Nephron progenitor cell (in vitro differentiated cells): ENCODE measurements at regions not wholly inside any gene's neighbourhood (a gene's known extent, or its start where the extent isn't known, plus 50 kb on each side); places are given as distances from the start of the nearest gene placed in this dataset.

ENCODE experiments used
- DNase-seq: peaks from one replicate; pipeline ENCODE4 v3.0.0; 2021
- H3K27ac Mint-ChIP-seq: 2 replicates; pipeline ENCODE4 v1.8.0; 2021; ENCODE audit warnings: mild to moderate bottlenecking, moderate library complexity, mixed read lengths
- H3K27me3 Mint-ChIP-seq: 2 replicates; pipeline ENCODE4 v1.8.0; 2021; ENCODE audit warnings: mild to moderate bottlenecking, low read depth, mixed read lengths; ENCODE audit not compliant: poor library complexity
- H3K36me3 Mint-ChIP-seq: 2 replicates; pipeline ENCODE4 v1.8.0; 2021; ENCODE audit warnings: low read depth, mixed read lengths
- H3K4me1 Mint-ChIP-seq: 2 replicates; pipeline ENCODE4 v1.8.0; 2021; ENCODE audit warnings: mixed read lengths
- H3K4me3 Mint-ChIP-seq: 2 replicates; pipeline ENCODE4 v1.8.0; 2021; ENCODE audit warnings: mild to moderate bottlenecking, moderate library complexity, mixed read lengths
- H3K9me3 Mint-ChIP-seq: 2 replicates; pipeline ENCODE4 v1.8.0; 2021; ENCODE audit warnings: mild to moderate bottlenecking, moderate library complexity, mixed read lengths
- TF ChIP-seq, protein P1 (sequence below): fragments of 200-600 bp; sonication (generic); IDR thresholded peaks from 2 replicates; pipeline ENCODE4 v1.5.0; 2021; ENCODE audit warnings: antibody characterized with exemption

DNA sequence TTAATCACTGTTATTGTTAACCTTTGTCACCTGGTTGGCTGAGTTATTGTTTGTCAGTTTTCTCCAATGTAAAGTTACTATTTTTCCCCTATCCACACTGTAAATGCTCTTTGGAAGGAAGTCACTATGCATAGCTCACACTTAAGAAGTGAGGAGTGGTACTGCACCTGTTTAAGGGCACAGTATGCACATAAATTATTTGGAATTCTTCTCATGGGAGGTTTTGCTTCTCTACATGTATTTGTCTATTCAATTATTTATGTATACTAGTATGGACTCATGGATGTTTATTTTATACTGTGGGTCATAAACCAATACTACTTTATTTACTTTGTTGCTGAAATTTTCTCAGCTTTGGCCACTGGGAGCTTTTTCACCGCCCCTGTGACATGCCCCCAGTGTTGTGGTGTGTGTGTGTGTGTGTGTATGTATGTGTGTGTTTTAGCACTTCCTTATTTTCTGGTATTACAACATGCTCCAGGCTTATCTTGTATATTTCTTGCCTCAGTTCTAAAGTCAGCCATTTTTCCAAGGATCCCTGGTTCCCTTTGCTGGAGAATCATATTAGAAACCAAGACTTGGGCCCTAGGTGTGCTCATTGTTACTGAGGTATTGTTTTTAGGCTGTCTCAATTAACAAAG, 290.5 kb downstream of the KBTBD8 start:
- Mint-ChIP-seq H3K27ac (no peak overlapping the region), H3K27me3 (peaks cover 3% of the 10 kb centered on the region), H3K9me3 (no peaks in the 10 kb centered on the region), H3K4me1 (peaks cover 6% of the 10 kb centered on the region), H3K36me3 (no peaks in the 10 kb centered on the region), H3K4me3 (no peak overlapping the region)
- DNase-seq: no peak
- TF ChIP-seq, protein P1, sequence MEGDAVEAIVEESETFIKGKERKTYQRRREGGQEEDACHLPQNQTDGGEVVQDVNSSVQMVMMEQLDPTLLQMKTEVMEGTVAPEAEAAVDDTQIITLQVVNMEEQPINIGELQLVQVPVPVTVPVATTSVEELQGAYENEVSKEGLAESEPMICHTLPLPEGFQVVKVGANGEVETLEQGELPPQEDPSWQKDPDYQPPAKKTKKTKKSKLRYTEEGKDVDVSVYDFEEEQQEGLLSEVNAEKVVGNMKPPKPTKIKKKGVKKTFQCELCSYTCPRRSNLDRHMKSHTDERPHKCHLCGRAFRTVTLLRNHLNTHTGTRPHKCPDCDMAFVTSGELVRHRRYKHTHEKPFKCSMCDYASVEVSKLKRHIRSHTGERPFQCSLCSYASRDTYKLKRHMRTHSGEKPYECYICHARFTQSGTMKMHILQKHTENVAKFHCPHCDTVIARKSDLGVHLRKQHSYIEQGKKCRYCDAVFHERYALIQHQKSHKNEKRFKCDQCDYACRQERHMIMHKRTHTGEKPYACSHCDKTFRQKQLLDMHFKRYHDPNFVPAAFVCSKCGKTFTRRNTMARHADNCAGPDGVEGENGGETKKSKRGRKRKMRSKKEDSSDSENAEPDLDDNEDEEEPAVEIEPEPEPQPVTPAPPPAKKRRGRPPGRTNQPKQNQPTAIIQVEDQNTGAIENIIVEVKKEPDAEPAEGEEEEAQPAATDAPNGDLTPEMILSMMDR: no peak

DNA sequence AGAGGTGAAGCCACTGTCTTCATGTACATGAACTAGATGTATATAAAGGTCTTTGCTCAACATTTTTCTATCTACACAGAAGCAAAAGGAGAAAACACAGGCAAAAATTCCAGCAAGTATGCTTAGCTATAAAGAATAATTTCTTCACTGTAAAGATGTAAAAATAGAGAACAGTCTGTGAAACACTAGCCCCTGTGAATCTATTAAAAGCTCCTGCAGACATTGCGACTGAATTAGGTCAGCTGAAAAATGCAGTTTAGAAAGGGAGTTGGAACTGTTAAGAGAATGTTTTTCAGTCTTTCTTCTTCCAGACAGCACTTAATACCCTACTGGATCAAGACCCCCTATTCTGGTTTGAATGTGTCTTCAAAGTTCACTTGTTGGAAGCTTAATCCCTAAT, 291.5 kb downstream of the KBTBD8 start:
- Mint-ChIP-seq H3K4me3 (no peak overlapping the region), H3K9me3 (no peaks in the 10 kb centered on the region), H3K27ac (no peak overlapping the region), H3K36me3 (no peaks in the 10 kb centered on the region), H3K4me1 (peaks cover 6% of the 10 kb centered on the region), H3K27me3 (no peaks in the 10 kb centered on the region)
- no peak for DNase-seq
- TF ChIP-seq, protein P1: no peak

DNA sequence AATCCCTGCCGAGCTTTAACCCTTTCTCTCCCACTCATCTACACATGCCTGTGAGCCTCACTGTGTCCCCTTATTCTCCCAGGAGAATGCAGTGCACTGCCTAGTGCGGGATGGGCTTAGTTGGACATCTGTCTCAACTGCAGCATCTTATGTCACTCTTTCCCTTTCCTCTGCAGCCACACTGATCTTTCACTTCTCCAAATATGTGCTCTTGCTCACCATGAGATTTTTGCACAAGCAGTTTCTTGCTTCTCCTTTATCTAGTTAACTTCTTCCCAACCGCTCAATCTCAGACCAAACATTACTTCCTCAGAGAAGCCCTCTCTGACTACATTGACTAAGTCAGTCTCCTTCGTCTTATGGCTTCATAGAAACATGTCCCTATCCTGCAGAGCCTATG, 292.3 kb downstream of the KBTBD8 start:
- Mint-ChIP-seq H3K4me1 (peaks cover 6% of the 10 kb centered on the region), H3K27me3 (no peaks in the 10 kb centered on the region), H3K9me3 (no peaks in the 10 kb centered on the region), H3K4me3 (no peak overlapping the region), H3K27ac (no peak overlapping the region), H3K36me3 (no peaks in the 10 kb centered on the region)
- TF ChIP-seq, protein P1: no peak
- DNase-seq: no peak

DNA sequence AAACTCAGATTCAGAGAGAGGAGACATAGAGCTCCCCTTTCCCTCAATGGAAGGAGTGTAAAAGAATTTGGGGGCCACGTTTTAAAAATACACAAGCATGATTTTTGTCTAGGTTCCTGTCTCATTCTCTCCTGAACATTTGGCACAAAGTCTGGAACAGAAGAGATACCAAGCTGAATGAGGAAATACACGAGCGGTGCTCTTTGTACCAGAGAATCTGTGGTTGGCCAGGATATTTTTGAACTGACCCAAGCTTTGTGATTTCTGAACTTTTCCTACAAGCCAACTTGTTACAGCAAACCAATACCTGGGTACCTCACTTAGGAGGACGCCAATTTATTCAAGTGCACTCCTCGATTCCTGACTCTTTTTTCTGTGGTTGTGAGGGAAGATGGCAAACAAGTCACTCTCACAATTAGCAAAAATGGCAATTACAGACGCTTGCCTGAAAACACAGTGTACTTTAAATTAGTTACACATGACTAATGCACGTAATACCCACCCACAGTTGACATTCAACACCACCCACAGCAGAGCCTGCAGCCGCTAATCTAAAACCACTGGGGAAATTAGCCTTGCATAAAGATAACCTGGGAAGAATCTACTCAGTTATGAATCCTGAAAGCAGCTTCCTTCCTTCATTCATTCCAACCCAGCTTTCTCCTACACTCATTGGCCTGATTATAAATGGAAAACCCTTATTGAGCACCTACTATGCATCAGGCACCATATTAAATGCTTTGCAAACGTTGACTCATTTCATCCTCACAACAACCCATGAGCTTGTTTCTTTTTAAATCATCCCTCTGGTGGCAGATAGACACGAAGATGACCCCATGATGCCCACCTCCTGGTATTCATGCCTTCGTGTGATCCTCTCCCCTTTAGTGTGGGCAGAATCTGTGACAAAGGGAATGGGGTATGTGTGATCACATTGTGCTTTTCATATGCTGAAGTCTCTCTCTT, 293.5 kb downstream of the KBTBD8 start:
- TF ChIP-seq, protein P1: no peak
- no peak overlapping the region for H3K27ac Mint-ChIP-seq
- H3K4me1 Mint-ChIP-seq: peaks cover 10% of the 10 kb centered on the region
- no peaks in the 10 kb centered on the region for H3K36me3 Mint-ChIP-seq
- H3K4me3 Mint-ChIP-seq: no peak overlapping the region
- H3K9me3 Mint-ChIP-seq: no peaks in the 10 kb centered on the region
- DNase-seq: no peak
- H3K27me3 Mint-ChIP-seq: no peaks in the 10 kb centered on the region

DNA sequence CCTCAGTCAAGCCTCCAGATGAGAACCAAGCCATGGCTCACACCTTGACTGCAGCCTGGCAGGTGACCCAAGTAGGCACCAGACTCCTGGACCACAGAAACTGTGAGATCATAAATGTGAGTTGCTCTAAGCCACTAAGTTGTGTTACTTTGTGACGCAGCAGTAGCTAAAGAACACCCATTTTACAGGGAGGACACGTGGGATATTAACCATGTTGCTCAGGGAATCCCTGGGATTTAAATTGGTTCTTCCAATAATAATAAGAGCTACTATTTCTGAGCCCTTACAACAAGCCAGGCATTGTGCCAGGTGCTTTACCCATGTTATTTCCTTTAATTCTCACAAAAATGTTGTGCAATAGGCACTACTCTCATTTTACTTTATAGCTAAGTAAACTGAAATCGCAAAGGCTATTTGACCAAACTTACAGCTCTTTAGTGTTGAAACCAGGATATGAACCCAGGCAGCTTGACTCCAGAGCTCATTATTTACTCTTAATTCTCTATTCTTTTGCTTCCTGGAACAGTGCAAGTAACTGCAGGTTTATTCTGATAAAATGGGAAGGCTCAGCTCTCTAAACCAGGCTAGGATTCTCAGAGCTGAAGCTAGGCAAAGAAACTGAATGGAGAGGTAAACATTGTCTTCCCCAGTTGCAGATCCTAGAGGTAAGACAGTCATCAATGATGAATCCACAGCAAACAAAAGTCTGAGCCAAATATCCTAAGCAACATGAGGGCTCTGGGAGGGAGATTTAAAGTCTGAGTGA, 294.4 kb downstream of the KBTBD8 start:
- Mint-ChIP-seq H3K27ac (no peak overlapping the region), H3K9me3 (no peaks in the 10 kb centered on the region), H3K4me3 (no peak overlapping the region), H3K4me1 (peaks cover 10% of the 10 kb centered on the region), H3K36me3 (no peaks in the 10 kb centered on the region), H3K27me3 (no peaks in the 10 kb centered on the region)
- TF ChIP-seq, protein P1: no peak
- DNase-seq: no peak
